HG02870 (cell line): ENCODE measurements at regions not wholly inside any gene's neighbourhood (a gene's known extent, or its start where the extent isn't known, plus 50 kb on each side); places are given as distances from the start of the nearest gene placed in this dataset.
A peak's percentile ranks its signal among the peaks of the same experiment; 100 is the strongest.
"Not testable (repeated sequence)": the region's sequence is repeated elsewhere in the genome, so short reads cannot be mapped to it uniquely, and the experiment has no call there.

ENCODE experiments used
- ATAC-seq: cut with Tn5 transposase; IDR thresholded peaks from one replicate; pipeline ENCODE4 v1.9.1; 2021; ENCODE audit warnings: mild to moderate bottlenecking, moderate library complexity; ENCODE audit not compliant: unreplicated experiment

DNA sequence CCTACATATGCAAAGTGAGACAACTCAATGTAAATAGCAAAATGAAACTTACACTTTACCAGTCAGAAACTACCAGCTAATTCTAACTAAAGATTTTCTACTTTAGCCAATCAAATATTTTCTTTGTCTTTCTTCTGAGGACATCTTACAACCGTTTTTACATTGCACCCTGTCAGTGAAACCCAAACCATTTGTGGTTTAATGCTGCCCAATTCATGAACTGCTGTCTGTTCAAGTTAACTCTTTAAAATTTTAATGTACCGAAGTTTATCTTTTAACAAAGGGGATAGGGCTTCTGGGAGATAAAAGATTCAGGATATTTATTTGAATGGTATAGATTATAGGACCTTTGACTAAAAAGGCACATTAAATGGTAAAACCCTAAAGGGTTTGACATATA is 121.3 kb upstream of the HDDC2 start:
- ATAC-seq: no peak

DNA sequence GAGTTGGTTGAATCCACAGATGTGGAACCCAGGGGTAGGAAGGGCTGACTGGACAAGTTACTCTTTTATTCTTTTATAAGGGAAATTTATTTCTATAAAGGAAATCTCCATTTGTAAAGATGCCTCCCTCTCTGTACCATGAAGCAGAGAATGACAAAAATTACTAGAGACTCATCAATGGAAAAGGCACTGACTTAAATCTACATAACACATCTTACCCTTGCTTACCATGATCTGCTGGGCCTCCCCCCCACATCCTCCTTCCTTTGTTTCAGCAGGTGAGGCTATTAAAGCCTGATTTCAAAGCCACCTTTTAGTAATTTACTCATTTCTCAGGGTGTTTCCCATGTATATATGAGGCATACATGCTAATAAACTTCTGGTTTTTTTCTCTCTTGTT is 130.2 kb upstream of the HDDC2 start:
- no peak for ATAC-seq

DNA sequence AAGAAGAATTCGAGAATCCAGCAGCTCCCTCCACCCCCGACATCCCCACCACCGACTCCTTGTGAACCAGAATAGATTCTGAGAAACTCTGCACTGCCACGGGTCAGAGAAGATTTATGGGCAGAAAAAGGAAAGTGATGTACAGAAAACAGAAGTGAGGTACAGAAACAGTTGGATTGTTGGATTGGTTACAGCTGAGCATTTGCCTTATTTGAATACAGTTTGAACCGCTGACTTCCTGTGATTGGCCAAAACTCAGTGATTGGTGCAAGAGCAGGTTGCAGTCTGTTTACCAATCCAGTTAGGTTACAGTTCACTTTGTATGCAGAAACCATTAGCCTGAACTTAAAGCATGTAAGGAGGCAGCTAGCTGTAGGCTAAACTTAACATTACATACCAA is 131.2 kb upstream of the HDDC2 start:
- peak; percentile 60 for ATAC-seq

DNA sequence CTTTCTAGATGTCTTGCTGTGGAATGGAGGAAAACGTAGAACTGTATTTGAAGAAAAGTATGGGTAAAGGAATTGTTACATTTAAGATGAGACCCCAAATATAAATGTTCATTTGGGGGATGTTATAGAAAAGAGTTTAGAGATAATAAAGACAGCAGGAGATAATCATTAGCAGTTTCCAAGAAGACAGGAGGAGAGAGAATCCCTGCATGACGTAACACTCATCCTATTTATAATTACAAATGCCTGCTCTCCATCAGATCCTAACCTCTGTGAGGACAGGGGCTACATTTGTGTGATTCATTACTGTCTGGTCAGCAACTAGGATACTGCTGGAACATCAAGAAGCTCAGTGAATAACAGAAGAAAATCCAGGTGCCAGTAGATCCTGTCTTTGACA is 133.0 kb upstream of the HDDC2 start:
- no peak for ATAC-seq

DNA sequence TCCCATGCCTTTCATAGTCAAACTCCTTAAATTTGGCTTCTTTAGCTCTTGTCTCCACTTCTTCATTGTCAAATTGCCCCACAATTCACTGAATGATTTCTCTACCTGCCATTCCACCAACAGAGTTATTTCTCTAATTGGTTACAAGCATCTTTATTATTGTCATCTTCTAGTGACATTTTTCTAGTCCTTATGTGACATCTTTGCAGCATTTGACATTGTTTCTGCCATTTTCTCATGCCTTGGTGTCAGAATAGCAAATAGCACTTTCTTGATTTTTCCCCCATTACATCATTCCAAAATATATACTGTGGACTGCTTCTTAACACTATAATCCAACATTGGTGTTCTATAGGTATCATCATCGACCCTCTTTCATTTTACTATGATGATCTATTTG is 137.7 kb upstream of the HDDC2 start:
- ATAC-seq: no peak

DNA sequence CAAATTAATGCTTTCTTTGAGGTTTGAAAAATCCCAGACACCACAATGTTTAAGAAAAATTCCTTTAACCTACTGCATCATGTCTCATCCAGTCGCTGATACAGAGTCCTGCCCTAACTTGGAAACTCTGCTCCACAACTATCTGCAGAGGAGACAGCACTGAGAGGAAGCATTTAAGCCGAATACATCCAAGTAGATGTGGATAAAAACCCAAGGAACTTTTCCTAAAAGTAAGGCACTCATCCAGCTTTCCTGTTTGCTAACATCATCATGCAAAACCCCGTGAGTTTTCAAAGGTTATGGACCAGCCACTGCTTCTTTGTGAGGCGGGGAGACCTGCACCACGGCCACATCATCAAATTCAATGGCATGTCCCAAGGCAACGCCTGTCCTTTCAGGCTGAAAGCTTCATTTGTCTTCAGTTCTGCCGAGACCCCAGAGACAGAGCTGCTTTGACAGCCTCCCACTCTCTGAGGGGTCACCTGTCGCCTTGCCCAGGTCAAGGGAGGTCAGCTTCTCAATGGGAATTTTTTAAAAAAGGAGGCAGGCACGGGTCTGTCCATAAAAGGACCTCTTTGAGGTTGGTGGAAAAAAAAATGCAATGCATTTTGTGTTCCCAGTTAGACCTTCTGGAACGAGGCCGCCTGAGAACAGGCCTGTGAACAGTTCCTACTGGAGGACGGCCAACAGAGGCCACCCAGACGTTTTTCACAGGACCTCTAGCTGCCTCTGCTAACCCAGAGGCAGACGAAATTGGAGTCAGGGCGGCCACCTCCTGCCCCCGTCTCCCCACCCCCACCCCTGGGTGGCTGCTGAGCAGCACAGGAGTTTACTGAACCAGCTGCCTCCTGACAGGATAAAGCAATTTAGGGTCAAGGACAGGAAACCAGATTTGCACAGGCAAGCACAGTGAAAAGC is 142.5 kb upstream of the HDDC2 start:
- no peak for ATAC-seq

DNA sequence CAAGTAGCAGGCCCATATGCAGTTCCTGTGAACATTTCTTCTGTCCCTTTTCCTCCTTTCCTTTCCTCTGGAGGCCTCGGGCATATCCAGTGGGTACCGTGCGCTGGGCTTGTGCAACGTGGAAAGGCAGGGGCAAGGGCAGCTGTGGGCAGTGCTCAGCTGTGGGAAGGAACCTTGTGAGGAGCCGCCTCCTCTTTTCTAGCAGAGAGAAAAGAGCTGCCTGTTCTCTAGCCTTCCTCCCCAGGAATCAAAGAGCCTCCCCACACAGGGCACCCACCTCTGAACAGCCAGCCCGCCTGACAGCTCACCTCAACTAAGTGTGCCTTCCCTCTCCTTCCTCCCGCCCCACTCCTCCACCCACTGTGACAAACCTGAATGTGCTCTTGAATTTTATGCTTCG is 143.3 kb upstream of the HDDC2 start:
- no peak for ATAC-seq

DNA sequence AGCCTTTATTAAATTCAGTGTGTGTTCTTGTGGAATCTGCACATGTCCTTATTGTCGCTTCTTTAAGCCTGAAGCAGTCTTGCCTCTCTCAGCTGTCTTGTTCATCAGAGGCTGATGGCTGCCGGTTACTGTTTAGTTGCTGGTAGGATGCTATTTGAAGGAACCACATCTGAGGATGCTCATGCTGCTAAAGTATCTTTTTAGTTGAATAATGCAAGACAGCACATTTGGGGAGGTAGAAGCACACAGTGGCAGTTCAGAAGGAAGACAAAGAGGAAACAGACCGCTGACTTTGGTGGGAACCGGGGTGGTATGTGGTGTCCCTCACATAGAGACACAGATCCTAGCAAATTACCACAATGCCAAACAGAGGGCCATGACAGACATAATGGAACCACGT is 144.2 kb upstream of the HDDC2 start:
- ATAC-seq: no peak

DNA sequence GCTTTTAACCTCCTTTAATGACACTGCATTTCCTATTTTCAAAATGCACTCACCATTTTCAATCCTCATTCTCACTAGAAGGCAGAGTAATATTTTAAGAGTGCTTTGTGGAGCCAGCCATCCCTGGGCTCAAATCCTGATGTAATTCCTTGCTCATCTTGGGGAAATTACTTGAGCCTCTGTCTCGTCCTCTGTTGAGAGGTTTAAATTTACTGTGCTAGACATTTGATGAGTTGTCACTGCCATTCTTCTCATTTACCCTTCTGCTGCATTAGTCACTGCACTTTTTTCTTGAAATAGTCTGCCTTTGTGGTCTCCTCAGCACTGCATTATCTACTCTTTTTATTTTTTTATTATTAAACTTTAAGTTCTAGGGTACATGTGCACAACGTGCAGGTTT is 150.0 kb upstream of the HDDC2 start:
- no peak for ATAC-seq

DNA sequence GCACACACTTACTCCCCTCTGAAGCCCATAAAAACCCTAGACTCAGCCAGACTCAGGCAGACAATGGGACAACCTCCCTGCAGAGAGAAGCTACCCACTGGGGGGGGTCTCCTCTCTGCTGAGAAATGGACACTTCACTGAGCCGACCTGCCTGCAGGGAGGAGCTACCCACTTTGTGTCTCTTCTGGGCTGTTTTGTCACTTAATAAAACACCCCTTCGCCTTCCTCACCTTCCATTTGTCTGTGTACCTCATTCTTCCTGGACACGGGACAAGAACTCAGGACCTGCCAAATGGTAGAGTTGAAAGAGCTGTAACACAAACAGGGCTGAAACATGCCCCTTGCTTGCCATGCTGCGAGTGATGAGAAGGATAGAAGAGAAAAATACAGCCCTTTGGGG is 151.7 kb upstream of the HDDC2 start:
- ATAC-seq: no peak

DNA sequence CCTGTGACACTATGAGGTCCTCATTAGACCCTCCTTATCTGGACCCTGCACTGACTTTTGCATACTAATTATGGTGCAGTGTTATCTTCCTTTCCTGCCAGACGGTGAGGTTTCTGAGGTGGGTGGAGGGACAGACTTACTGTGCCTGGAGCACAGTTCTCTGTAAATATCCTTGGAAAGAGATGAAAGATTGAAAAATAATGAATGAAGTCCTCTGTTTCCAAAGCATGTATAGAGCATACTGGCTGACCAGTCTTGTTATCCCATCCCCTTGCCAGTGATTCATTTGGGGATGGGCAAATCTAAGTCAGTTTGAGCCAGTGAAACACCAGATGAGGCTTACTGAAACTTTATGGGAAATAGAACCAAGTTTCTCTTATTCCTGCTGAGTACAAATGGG is 152.6 kb upstream of the HDDC2 start:
- ATAC-seq: no peak

DNA sequence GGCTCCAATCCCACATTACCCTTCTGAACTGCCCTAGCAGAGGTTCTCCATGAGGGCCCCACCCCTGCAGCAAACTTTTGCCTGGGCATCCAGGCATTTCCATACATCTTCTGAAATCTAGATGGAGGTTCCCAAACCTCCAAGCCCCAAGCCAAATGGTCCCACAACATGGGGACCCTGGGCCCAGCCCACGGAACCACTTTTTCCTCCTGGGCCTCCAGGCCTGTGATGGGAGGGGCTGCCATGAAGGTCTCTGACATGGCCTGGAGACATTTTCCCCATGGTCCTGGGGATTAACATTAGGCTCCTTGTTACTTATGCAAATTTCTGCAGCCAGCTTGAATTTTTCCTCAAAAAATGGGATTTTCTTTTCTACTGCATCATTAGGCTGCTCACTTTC is 156.7 kb upstream of the HDDC2 start:
- not testable (repeated sequence) for ATAC-seq

DNA sequence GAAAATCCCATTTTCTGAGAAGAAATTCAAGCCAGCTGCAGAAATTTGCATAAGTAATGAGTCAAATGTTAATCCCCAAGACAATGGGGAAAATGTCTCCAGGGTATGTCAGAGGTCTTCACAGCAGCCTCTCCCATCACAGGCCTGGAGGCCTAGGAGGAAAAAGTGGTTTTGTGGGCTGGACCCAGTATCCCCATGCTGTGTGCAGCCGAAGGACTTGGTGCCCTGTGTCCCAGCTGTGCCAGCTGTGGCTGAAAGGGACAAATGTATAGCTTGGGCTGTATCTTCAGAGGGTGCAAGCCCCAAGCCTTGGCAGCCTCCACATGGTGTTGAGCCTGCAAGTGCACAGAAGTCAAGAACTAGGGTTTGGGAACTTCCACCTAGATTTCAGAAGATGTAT is 163.6 kb upstream of the HDDC2 start:
- not testable (repeated sequence) for ATAC-seq

DNA sequence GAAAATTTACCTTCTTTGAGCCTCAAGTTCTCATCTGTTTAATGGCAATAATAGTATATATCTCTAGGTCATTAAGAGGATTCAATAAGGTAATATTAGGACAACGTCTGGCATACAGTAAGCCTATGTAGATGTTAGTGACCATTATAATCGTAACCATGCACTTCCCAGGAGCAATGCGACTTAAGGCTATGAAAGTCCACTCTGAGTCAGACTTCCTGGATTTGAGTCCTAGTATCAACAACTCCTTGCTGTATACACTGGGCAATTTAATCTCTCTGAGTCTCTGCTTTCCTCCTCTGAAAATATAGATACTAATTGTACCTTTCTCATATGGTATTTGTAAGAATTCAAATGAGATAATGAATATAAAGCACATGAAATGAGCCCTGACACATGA is 168.1 kb upstream of the HDDC2 start:
- ATAC-seq: no peak

DNA sequence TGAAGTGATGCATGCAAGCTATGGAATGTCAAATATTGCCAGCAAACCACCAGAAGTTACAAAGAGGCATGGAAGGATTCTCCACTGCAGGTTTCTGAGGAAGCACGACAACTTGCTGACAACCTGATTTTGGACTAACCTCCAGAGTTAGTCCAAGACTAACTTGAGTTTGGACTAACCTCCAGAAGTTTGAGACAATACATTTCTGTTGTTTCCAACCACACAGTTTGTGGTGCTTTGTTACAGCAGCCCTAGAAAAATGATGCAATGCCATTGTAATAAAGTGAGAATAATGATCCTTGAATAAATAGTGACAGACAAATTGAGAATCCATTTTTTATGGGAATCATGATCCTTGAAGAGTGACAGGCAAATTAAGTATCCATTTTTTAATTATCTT is 169.9 kb upstream of the HDDC2 start:
- no peak for ATAC-seq

DNA sequence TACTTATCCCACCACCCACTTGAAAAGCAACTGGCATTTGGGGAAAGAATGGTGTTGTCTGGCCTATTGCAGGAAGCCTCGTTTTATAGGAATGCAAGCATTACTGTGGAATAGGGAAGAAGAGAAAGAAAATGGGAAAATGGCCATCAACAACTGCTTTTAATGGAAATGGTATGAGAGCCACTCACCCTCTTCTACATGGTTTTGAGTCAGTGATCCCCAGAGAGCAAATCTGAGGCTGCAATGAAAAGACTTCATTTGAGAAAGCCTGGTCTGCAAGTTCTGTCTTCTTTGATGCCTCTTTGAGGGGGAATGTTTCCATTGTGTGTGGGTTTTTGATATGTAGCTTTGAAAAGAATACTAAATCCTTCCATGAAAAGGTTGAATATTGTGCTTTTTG is 172.3 kb upstream of the HDDC2 start:
- ATAC-seq: no peak

DNA sequence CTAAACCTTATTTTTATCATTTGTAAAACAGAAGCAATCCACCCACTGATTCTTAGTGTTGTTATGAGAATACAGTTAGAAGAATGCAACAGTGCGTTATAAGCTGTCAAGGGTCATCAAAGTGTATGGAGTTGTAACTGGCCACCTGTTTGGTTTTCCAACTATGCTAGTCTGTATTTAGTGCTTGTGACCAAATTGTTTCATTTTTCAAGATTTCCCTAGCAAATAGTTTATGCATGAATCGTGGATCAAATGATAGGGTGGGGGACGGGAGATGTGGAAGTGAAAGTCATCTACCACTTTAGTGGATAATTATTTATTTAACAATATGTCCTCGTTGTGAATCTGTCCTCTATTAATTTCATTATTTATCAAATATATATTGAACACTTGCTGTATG is 175.4 kb upstream of the HDDC2 start:
- ATAC-seq: no peak

DNA sequence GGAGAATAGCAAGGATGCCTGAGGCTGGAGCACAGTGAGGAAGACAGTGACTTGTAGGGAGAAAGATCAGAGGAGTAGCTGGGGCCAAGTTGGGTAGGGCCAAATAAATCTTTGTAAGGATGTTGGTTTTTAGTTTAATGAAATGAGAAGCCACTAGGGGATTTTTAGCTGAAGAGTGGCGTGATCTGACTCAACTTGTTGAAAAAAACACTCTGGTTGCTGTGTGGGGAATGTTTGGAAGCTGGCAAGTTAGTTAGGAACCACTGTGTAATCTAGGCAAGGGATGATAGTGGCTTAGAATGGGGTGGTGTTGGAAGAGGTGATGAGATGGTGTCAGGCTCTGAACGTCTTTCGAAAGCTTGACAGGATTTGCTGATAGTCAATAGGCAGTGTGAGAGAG is 176.1 kb upstream of the HDDC2 start:
- ATAC-seq: no peak

DNA sequence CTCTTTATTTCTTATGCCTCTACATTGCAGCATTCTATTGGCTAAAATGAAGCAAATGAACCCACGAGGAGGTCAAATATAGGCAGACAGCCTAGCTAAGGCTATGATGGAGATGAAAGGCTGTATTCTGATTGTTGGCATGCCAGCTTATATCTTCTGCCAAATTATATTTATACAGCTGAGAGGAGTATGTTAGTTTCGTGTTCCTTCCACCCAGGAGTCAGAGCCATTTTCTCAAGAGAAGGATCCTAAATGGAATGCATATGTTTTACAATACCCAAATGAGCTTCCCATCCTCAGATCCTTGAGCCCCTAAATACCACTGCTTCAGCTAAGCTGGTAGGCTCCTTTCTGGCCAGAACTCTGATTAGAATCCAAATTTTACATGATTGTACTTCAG is 178.4 kb upstream of the HDDC2 start:
- no peak for ATAC-seq

DNA sequence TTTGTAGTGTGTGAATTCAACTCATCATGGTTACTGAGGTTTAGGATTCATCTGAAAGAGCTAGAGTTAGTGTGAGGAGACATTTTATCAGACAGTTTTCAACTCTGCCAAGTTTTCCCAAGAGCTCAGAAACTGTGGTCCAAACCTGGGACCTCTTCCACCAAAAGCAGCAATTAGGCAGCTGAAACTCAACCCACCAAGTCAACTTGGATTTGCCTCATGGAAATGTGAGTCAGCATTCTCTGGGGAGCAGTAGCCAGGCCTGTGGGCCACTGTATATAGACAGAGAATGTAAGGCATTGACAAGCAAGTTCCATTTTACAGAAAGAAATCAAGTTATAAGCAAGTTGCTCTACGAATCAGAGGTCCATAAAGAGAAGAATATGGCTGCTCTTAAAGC is 178.8 kb upstream of the HDDC2 start:
- no peak for ATAC-seq

DNA sequence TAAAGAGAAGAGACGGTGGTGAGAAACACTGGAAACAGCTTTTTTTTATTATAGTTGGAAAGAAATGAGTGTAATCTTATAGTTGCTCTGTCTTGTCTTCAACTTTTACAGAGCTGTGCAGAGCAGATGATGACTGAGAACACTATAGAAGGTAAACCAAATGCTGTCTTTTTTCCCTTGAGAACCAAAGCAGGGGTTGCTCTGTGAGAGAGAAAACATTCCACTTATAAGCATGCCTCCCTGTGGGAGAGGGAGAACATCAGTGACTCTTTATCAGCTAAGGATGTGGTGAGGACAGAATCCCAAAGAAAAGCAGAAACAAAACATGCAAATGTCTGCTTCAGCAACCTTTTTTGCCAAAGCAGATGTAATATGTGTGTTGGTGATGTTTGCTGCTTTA is 179.3 kb upstream of the HDDC2 start:
- no peak for ATAC-seq

DNA sequence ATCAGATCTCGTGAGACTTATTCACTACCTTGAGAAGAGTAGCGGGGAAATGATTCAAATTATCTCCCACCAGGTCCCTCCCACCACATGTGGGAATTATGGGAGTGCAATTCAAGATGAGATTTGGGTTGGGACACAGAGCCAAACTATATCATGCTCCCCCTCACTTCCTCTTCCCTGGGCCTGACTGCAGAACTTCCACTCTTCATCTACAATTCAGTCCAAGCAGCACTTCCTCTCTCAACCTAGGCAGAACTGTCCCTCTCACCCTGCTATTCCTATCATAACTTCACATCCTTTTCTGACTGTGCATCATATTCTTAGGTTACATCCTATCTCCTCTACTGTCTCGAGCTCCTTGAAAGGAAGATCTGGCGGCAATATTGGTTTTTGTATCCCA is 184.0 kb upstream of the HDDC2 start:
- ATAC-seq: no peak

DNA sequence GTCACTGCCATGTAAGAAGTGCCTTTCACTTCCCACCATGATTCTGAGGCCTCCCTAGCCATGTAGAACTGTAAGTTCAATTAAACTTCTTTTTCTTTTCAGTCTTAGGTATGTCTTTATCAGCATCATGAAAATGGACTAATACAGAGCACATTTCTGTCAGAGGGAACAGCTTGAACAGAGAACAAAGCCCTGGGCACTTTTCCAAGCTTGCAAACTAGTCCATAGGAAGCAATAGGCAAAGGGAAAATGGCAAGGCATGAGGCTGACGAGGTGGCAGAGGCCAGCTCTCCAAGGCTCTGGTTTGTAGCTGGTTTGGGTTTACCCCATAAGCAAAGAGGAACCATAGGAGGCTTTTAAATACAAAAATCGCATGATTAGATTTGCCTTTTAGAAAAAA is 185.1 kb upstream of the HDDC2 start:
- ATAC-seq: no peak
